OCI-LY3 (cell line): ENCODE measurements at regions not wholly inside any gene's neighbourhood (a gene's known extent, or its start where the extent isn't known, plus 50 kb on each side); places are given as distances from the start of the nearest gene placed in this dataset.

Source experiments
- CTCF ChIP-seq: fragments of 200-600, 300-600 bp; sonication (generic); IDR thresholded peaks from 2 replicates; pipeline ENCODE4 v1.5.1; 2014; ENCODE audit warnings: antibody characterized with exemption, low read length, low read depth
- EZH2phosphoT487 ChIP-seq: fragments of 200-600 bp; shearing (Covaris generic); IDR thresholded peaks from 2 replicates; pipeline ENCODE4 v1.6.1; 2018; ENCODE audit warnings: antibody characterized with exemption, mixed run types, low read depth

- TF ChIP-seq CTCF (no peak), EZH2phosphoT487 (no peak)
Measured at GRCh38 chr4:15341733-15342300, 86.0 kb upstream of the C1QTNF7 start.
